ENCODE measurements at regions not wholly inside any gene's neighbourhood (a gene's known extent, or its start where the extent isn't known, plus 50 kb on each side); places are given as distances from the start of the nearest gene placed in this dataset.

- no peak for DNase-seq
Observed at GRCh38 chr7:33729726-33730125, 175.6 kb upstream of the BMPER start.

DNA sequence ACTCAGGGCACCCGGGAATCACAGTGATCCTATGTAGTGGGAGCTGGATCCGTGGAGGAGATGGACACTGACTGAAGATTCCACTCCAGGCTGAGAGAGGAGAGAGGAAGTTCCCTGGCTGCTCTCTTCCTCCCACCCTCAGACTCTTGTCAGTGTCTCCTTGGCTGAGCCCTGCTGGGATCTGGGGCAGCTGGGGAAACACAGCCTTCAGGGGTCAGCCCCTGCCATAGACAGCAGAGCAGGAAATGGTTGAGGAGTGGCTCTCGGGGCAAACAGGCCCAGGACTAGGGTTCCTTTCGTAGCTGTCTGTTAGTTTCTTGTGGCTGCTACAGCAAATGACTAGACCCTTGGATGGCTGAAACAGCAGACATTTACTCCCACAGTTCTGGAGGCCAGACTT is 174.4 kb upstream of the BMPER start:
- DNase-seq = no peak

DNA sequence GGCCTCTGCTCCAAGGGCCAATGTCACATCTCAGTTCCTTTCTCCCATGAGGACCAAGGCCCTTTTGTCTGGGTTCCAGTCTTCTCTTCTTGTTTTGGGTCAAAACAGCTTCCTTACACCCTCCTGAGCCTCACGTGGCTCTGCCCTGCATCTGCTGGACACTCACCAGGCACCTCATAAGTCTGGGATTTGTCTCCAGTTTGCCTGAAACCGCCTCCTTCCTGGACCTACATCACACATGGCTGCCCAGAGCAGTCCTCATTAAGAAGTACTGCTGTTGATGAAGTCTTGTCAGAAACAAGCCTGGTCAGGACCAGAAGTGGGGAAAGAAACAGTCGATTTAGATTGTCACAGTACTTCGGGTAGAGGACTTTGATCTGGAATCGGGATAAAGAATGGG is 173.4 kb upstream of the BMPER start:
- DNase-seq = no peak

DNA sequence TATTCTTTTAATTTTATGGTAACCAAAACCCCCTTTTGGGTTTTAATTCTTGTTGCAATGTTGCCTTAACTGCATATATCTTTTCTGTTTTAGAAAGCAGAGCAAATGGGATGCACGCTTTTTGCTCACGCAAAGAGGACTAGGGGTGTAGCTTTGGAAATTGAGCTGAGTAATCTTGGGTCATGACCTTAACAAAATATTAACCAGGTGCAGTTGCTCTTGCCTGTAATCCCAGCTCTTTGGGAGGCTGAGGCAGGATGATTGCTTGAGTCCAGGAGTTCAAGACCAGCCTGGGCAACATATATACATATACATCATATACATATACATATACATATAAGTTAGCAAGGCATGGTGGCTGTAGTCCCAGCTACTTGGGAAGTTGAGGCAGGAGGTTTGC is 172.9 kb upstream of the BMPER start:
- DNase-seq = no peak

DNA sequence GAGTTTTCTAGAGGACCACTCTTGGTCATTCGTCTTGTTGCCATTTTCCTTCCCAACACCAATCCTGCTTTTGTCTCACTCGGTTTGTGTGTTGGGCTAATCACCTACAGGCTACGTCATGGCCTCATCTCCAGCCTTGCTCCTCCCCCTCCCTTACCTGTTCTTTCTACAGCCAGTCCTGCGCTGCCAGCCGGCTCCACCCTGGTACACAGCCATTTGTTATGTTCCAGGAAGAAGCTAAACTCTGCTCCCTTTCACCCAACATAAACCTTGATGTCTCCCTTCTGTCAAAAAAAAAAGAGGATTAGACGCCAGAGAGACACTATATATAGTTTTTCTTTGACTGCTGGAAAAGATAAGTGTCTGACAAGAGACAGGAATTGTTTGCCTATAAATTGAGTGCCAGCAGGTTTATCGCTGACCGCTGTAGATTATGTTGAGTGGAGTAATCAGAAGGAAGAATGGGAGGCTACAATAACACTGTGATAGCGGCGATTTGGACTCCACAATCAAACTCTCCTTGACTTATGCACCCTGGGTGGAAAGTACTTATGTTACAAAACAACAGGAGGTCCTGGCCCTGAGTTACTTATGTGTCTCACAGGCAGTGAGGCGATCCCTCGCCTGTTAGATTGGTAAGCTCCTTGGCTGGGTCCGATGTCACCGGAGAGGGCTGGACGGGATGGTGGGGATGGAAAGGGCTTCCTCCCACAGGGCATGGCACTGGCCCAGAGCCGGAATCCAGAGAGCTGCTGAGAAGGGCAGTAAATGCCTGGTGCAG is 171.3 kb upstream of the BMPER start:
- DNase-seq = no peak

- no peak for DNase-seq
Observed at GRCh38 chr7:33735403-33735802, 169.9 kb upstream of the BMPER start.

- no peak for DNase-seq
Observed at GRCh38 chr7:33736521-33737221, 168.7 kb upstream of the BMPER start.

DNA sequence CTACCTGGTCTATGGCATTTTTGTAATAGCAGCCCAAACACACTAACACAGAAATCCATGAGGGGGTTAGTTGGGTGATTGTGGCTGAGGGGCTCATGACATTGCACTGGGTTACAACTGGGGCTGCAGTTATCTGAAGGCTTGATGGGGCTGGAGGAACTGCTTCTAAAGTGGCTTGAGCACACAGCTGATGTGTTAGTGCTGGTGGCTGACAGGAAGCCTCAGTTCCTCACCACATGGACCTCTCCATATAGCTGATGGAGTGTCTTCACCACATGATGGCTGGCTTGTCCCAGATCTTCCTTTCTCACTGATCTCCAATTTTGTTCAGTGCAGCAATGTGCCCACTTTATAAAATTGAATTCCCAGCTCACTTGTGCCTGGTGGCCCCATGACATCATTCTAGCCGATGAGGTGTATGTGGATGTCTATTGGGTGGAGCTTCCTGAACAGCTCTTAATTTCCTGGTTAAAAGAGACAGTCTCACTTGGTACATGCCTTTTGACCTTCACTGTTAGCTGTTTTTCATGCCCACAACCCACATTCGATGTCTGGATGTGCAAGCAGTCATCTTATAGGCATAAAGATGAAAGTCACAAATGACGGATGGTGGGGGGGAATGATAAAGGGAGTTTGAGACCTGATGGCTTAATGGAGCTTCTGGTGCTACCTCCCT is 166.9 kb upstream of the BMPER start:
- peak; percentile 3 for DNase-seq

GRCh38 chr7:33739286-33739685 is 166.1 kb upstream of the BMPER start:
- no peak for DNase-seq

DNA sequence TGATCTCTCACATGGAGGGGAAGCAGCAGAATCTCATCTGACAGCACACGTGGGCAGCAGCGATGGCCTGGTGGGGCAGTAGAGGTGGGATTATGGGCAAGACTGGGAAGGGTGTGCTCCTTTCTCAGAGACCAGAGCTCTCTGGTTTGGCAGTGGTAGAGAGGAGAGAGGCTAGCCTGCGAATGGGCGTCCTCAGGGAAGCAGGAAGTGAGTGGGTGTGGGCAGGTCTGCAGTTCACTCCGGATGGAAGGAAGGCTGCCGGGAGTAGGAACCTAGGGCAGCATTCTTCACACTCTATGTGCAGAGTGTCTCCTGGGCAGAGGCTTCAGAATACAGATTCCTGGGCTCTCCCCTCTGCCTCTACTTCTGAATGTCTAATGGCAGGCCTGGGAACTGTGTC is 162.8 kb upstream of the BMPER start:
- no peak for DNase-seq

DNA sequence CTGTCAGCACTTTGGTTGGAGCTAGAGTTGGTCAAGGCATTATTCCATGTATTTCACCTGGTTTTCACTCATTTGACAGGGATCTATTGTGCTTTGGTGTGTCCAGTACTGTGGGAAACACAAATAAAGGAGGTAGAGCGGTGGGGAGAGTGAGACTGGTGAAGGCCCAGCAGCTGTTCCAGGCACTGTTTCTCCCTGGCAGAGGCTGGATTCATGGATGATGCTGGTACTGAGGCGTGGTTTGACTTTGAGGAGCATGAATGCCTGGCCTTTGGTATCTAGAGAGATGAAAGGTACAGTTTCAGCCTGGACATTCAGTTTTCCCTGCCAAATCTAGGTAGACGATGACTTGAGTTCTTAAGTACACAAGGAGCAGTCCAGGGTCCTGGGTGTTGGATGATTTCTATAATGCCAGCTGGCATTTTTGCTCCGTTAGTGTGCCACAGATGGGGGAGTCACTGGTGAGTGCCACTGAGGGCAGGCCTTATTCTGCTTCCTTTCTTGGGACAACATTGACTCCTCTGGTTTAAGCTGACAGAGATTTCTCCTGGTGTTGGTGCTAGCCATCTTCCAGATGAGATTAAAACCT is 162.2 kb upstream of the BMPER start:
- no peak for DNase-seq

- DNase-seq = no peak
Observed at GRCh38 chr7:33743594-33743993, 161.7 kb upstream of the BMPER start.

GRCh38 chr7:33744293-33745075 is 160.9 kb upstream of the BMPER start:
- peak; percentile 20 for DNase-seq

- no peak for DNase-seq
Observed at GRCh38 chr7:33745934-33746333, 159.4 kb upstream of the BMPER start.

- no peak for DNase-seq
Observed at GRCh38 chr7:33748793-33749192, 156.5 kb upstream of the BMPER start.

GRCh38 chr7:33750177-33750576 is 155.2 kb upstream of the BMPER start:
- DNase-seq = no peak

DNA sequence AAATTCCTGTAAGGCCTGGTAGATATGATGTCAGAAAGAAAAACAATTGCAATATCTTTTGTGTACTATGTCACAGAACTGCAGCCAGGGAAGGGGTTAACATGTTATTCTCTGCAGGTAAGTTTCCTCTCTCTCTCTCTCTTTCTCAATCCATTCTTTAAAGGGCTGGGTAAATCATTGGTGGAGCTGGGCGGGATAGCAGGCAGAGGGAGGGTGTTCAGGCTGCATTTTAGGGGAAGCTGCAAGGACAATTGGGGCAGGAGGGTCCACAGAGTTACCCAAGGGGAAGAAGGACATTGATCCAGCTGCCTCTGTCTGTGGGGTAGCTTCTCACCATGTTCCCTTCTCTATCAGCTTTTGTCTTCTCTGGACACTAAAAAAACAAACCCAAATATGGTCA is 153.9 kb upstream of the BMPER start:
- DNase-seq = no peak

- DNase-seq = no peak
Observed at GRCh38 chr7:33753881-33754525, 151.3 kb upstream of the BMPER start.

GRCh38 chr7:33754933-33755928 is 150.1 kb upstream of the BMPER start:
- DNase-seq = no peak

DNA sequence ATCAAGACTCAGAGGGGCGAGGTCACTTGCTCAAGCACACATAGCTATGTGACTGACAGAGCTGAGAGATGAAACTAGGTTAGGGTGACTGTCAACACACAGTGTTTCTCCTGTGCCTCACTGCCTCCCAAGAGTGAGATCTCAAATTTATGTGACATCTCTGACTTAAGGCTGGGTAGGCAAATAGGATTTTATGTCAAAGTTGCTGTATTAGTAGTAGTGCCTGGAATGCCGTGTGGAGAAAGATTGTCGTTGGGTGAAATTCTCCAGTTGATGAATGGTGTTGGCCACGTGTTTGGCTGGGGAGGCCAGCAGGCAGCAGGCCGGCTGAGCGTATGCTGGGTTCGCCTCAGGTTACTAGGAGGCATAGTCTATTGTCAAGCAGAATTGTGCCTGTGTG is 148.3 kb upstream of the BMPER start:
- DNase-seq = no peak

GRCh38 chr7:33757563-33758165 is 147.7 kb upstream of the BMPER start:
- DNase-seq = peak; percentile 8

Data from CD4-positive, alpha-beta T cell treated with Interleukin-17A for 1 hour (primary cell).